Astrocyte (in vitro differentiated cells and primary cell): ENCODE measurements at regions not wholly inside any gene's neighbourhood (a gene's known extent, or its start where the extent isn't known, plus 50 kb on each side); places are given as distances from the start of the nearest gene placed in this dataset.

Experiments
- DNase-seq: peaks from one replicate; pipeline ENCODE4 v3.0.0-alpha.2; 2010; ENCODE audit warnings: low read depth
- FAIRE-seq: peaks from 2 replicates; lab custom pipeline; 2011; peaks lifted over from hg19 to GRCh38; lab: Jason Lieb, UNC
- H2AFZ ChIP-seq: 2 replicates; pipeline ENCODE4 v1.6.0; 2012; ENCODE audit warnings: low read depth, low read length, inconsistent platforms
- H3K27ac ChIP-seq: 2 replicates; pipeline ENCODE4 v1.5.1; 2011; ENCODE audit warnings: low read depth, low read length, inconsistent platforms
- H3K27me3 ChIP-seq: 2 replicates; pipeline ENCODE4 v1.6.0; 2011; ENCODE audit warnings: low read length, inconsistent platforms; ENCODE audit not compliant: insufficient read depth
- H3K36me3 ChIP-seq: 2 replicates; pipeline ENCODE4 v1.5.1; 2011; ENCODE audit warnings: low read length, inconsistent platforms; ENCODE audit not compliant: insufficient read depth
- H3K4me1 ChIP-seq: 2 replicates; pipeline ENCODE4 v1.5.1; 2011; ENCODE audit warnings: low read length, inconsistent platforms; ENCODE audit not compliant: insufficient read depth
- H3K4me2 ChIP-seq: 2 replicates; pipeline ENCODE4 v1.6.0; 2012; ENCODE audit warnings: low read length, inconsistent platforms
- H3K4me3 ChIP-seq: 2 replicates; pipeline ENCODE4 v1.5.1; 2011; ENCODE audit warnings: low read depth, mild to moderate bottlenecking, low read length, inconsistent platforms; ENCODE audit not compliant: insufficient read depth
- H3K79me2 ChIP-seq: 2 replicates; pipeline ENCODE4 v1.6.0; 2012; ENCODE audit warnings: mild to moderate bottlenecking, low read length, inconsistent platforms; ENCODE audit not compliant: insufficient read depth
- H3K9ac ChIP-seq: 2 replicates; pipeline ENCODE4 v1.6.0; 2012; ENCODE audit warnings: mild to moderate bottlenecking, low read length, inconsistent platforms
- H3K9me3 ChIP-seq: 2 replicates; pipeline ENCODE4 v1.5.1; 2012; ENCODE audit warnings: low read depth, mild to moderate bottlenecking, low read length, inconsistent platforms; ENCODE audit not compliant: insufficient read depth
- H4K20me1 ChIP-seq: 2 replicates; pipeline ENCODE4 v1.6.0; 2012; ENCODE audit warnings: low read length, inconsistent platforms; ENCODE audit not compliant: insufficient read depth
- H3K27ac Mint-ChIP-seq: one replicate; pipeline ENCODE4 v1.8.0; 2021; ENCODE audit warnings: mild to moderate bottlenecking, mixed read lengths; ENCODE audit not compliant: unreplicated experiment
- H3K27me3 Mint-ChIP-seq: one replicate; pipeline ENCODE4 v1.8.0; 2021; ENCODE audit warnings: low read depth, mixed read lengths; ENCODE audit not compliant: unreplicated experiment
- H3K36me3 Mint-ChIP-seq: one replicate; pipeline ENCODE4 v1.8.0; 2021; ENCODE audit warnings: low read depth, mixed read lengths; ENCODE audit not compliant: unreplicated experiment
- H3K4me1 Mint-ChIP-seq: one replicate; pipeline ENCODE4 v1.8.0; 2021; ENCODE audit warnings: low read depth, mixed read lengths; ENCODE audit not compliant: unreplicated experiment
- H3K4me3 Mint-ChIP-seq: one replicate; pipeline ENCODE4 v1.8.0; 2021; ENCODE audit warnings: mild to moderate bottlenecking, moderate library complexity, mixed read lengths; ENCODE audit not compliant: unreplicated experiment
- H3K9me3 Mint-ChIP-seq: one replicate; pipeline ENCODE4 v1.8.0; 2021; ENCODE audit warnings: mild to moderate bottlenecking, mixed read lengths; ENCODE audit not compliant: unreplicated experiment
- CTCF ChIP-seq: IDR thresholded peaks from 2 replicates; pipeline ENCODE4 v1.5.1; 2011; ENCODE audit warnings: low read depth, mild to moderate bottlenecking, inconsistent platforms, low read length, moderate library complexity; ENCODE audit not compliant: insufficient read depth
- EZH2 ChIP-seq: IDR thresholded peaks from 2 replicates; pipeline ENCODE4 v1.6.1; 2012; ENCODE audit warnings: mild to moderate bottlenecking, low read length, inconsistent platforms; ENCODE audit not compliant: insufficient read depth

- H4K20me1 ChIP-seq, result no peaks in the 10 kb centered on the region
- DNase-seq (no peak), FAIRE-seq (no peak)
- H3K9ac ChIP-seq, result no peak overlapping the region
- H3K9me3 ChIP-seq, result no peaks in the 10 kb centered on the region
- H3K27me3 ChIP-seq, result no peaks in the 10 kb centered on the region
- H2AFZ ChIP-seq, result no peak overlapping the region
- H3K27ac ChIP-seq, result no peak overlapping the region
- H3K36me3 ChIP-seq, result no peaks in the 10 kb centered on the region
- no peak overlapping the region for H3K27ac Mint-ChIP-seq
- no peaks in the 10 kb centered on the region for H3K9me3 Mint-ChIP-seq
- no peaks in the 10 kb centered on the region for H3K4me1 ChIP-seq
- no peak overlapping the region for H3K4me3 Mint-ChIP-seq
- H3K4me2 ChIP-seq, result no peak overlapping the region
- H3K4me3 ChIP-seq, result no peak overlapping the region
- no peaks in the 10 kb centered on the region for H3K36me3 Mint-ChIP-seq
- peaks cover 5% of the 10 kb centered on the region for H3K4me1 Mint-ChIP-seq
- peaks cover 40% of the 10 kb centered on the region for H3K27me3 Mint-ChIP-seq
- H3K79me2 ChIP-seq, result no peaks in the 10 kb centered on the region
- no peak for TF ChIP-seq EZH2
- TF ChIP-seq CTCF, result no peak
Observed at GRCh38 chr20:50354721-50355589, 155.2 kb upstream of the PTPN1 start.

- H3K27me3 Mint-ChIP-seq, result peaks cover 36% of the 10 kb centered on the region
- no peak overlapping the region for H3K4me3 Mint-ChIP-seq
- peak overlapping the region; percentile 34 for H3K27ac Mint-ChIP-seq
- no peak overlapping the region for H3K27ac ChIP-seq
- no peaks in the 10 kb centered on the region for H3K9me3 Mint-ChIP-seq
- no peak overlapping the region for H3K4me3 ChIP-seq
- H4K20me1 ChIP-seq, result no peaks in the 10 kb centered on the region
- no peaks in the 10 kb centered on the region for H3K9me3 ChIP-seq
- no peak overlapping the region for H3K4me2 ChIP-seq
- no peaks in the 10 kb centered on the region for H3K36me3 ChIP-seq
- FAIRE-seq, result no peak
- H2AFZ ChIP-seq, result no peak overlapping the region
- H3K9ac ChIP-seq, result no peak overlapping the region
- no peaks in the 10 kb centered on the region for H3K4me1 ChIP-seq
- no peaks in the 10 kb centered on the region for H3K79me2 ChIP-seq
- H3K4me1 Mint-ChIP-seq, result peaks cover 5% of the 10 kb centered on the region
- no peak for TF ChIP-seq EZH2
- TF ChIP-seq CTCF, result no peak
- no peaks in the 10 kb centered on the region for H3K36me3 Mint-ChIP-seq
- DNase-seq, result no peak
- H3K27me3 ChIP-seq, result no peaks in the 10 kb centered on the region
Observed at GRCh38 chr20:50355590-50356524, 154.3 kb upstream of the PTPN1 start.
